RCC 7860 (cell line): ENCODE measurements at regions not wholly inside any gene's neighbourhood (a gene's known extent, or its start where the extent isn't known, plus 50 kb on each side); places are given as distances from the start of the nearest gene placed in this dataset.
A peak's percentile ranks its signal among the peaks of the same experiment; 100 is the strongest.
"Not testable (repeated sequence)": the region's sequence is repeated elsewhere in the genome, so short reads cannot be mapped to it uniquely, and the experiment has no call there.

Source experiments
- DNase-seq: peaks from one replicate; pipeline ENCODE4 v3.0.0-alpha.2; 2015; ENCODE audit warnings: low spot score
- FAIRE-seq: peaks from 2 replicates; lab custom pipeline; 2012; peaks lifted over from hg19 to GRCh38; lab: Jason Lieb, UNC

DNA sequence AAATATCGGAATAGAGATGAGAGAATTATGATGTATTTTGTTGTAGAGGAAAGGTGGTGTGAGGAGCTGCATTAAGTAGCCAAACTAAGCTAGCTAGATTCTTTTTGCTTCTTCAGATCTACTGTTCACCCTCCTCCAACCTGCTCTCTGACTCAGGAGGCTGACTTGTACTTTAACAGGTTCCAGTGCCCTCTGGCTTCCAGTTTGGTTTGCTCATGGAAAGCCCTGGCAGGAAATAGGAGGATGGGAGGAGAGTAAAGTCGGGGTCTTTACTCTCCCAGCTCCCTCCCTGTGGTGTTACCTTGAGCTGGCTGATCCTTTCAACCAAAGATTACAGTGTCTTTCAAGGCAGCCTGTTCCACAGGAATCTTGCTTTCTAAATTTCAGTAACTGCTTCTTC is 277.0 kb upstream of the EDA2R start:
- DNase-seq = no peak
- FAIRE-seq = no peak

- no peak for FAIRE-seq
- DNase-seq = peak; percentile 4
Measured at GRCh38 chrX:66914080-66914479, 275.2 kb upstream of the EDA2R start.

DNA sequence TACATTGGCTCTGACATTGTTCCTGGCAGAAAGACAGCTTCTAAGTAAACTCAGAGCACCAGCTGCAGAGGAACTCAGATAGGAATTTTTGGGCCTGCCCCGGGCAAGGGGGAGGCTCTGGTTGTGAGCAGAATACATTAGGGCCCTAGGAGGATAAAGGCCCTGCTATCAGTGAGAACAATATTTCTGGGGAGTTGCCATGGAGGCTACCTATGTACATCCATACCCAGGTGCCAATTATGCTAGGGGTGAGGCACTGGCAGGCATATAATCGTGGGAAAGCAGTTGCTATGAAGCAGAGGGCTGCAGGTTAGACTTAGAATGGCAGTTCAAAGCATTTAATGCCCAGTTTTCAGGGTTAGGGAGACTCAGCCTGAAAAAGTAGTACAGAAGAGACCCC is 273.5 kb upstream of the EDA2R start:
- DNase-seq (no peak), FAIRE-seq (no peak)

- FAIRE-seq (no peak), DNase-seq (no peak)
Measured at GRCh38 chrX:66902081-66902480, 263.2 kb upstream of the EDA2R start.

DNA sequence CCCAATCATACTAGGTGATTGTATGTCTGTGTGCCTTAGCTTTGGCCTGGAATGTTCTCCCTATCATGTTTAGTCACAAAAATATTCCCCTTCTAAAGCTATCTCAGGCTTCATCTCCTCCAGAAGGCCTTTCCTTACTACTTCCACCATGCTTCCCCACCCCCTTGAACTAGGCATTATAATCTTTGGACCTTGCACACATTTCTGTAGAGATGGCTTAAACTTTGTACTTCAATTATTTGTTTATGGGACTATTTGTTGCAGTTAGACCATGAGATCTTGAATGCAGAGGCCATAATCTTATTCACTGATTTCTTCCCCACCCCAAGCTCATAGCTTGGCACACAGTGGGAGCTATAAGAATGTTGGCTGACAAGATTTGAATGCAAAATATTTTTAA is 262.0 kb upstream of the EDA2R start:
- no peak for FAIRE-seq
- DNase-seq = no peak

DNA sequence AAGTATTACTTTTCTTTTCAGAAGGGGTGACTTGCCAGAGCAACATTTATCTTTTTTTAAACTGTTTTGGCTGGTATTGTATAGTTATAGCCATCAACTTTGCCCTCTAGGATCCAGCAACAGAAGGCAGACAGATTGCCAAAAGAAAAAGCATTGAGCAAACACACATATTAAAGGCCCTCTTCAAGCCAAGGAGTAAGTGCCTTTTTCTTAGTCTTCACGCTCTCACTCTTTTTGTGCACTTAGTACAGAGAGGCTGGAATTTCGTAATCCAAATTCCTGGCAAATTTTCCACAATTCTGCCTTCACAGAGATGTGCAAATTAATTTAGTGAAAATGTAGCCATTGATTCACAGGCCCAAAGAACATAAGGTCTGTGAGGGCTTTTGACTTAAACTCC is 253.1 kb upstream of the EDA2R start:
- FAIRE-seq = no peak

GRCh38 chrX:66889418-66889817 is 250.5 kb upstream of the EDA2R start:
- DNase-seq = no peak
- FAIRE-seq = no peak

More for the DNA sequence above, 253.1 kb upstream of the EDA2R start:
- DNase-seq = no peak

GRCh38 chrX:66882101-66882500 is 243.2 kb upstream of the EDA2R start:
- no peak for FAIRE-seq
- DNase-seq = no peak

- FAIRE-seq = no peak
Measured at GRCh38 chrX:66876776-66877175, 237.9 kb upstream of the EDA2R start.

DNA sequence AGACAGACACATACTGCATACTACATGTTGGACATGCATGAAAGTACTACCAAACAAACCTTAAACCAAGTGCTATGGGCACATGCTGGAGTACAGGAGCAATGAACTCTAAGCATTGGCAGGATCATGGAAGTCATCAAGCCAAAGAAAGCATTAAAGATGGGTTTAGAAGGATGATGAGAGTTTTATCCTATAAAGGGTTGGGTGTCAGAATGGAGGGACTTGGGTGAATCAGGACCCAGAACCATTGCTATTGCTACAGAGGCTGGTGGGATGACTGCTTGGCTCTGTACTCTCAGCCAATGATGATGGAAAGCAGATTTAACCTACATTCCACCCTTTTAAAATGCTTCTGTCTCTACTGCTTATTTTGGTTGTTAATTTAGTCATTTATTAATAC is 233.9 kb upstream of the EDA2R start:
- FAIRE-seq (no peak), DNase-seq (peak; percentile 10)

More at GRCh38 chrX:66876776-66877175, 237.9 kb upstream of the EDA2R start:
- DNase-seq = no peak

DNA sequence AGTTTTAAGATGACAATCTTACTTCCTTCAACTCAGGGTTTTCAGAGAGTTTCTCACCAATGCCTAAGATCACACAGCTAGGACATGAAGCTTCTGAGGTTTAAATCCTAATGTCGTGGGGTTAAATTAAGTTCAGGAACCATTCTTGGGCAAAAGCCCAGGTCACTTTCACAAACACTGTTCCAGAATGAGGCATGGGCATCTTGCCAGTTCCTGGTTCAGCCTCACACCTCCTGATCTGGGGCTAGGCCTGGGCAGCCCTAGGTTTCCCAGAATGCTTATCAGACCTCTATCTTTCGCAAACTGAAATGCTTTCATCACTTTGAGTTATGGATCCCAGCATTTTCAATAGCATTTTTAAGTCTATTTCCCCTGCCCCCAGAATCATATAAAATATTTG is 224.8 kb upstream of the EDA2R start:
- no peak for DNase-seq

DNA sequence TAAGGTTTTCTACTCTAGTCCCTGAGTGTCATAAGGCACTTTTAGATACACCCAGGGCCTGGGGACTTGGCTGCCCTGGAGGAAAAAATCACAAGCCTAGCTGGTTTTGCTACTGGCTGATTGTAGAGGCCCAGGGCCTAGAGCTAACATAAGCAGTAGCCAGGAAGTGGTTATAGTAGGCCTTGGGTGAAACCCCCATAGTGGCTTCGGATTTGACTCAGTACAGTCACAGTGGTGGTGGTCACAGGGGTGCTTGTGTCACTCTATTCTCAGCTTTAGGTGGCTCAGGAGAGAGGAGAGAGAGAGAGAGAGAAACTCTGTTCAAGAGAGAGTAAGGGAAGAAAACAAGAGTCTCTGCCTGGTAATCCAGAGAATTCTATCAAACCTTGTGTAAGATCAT is 194.5 kb upstream of the EDA2R start:
- DNase-seq (no peak), FAIRE-seq (no peak)

More for the DNA sequence above, 224.8 kb upstream of the EDA2R start:
- no peak for FAIRE-seq

- no peak for DNase-seq
- FAIRE-seq = no peak
Measured at GRCh38 chrX:66815227-66815626, 176.3 kb upstream of the EDA2R start.

GRCh38 chrX:66794514-66794913 is 155.6 kb upstream of the EDA2R start:
- DNase-seq, FAIRE-seq: not testable (repeated sequence)

DNA sequence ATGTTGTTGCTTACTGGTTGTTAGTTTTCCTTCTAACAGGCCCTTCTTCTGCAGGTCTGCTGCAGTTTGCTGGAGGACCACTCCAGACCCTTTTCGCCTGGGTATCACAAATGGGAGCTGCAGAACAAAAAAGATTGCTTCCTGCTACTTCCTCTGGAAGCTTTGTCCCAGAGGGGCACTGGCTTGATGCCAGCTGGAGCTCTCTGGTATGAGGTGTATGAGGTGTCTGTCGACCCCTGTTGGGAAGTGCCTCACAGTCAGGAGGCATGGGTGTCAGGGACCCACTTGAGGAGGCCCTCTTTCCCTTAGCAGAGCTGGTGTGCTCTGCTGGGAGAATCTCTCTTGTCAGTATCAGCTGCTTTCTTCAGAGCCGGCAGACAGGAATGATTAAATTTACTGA is 127.4 kb upstream of the EDA2R start:
- no peak for FAIRE-seq
- DNase-seq = no peak

GRCh38 chrX:66760651-66761050 is 121.8 kb upstream of the EDA2R start:
- no peak for FAIRE-seq

GRCh38 chrX:66756717-66757116 is 117.8 kb upstream of the EDA2R start:
- no peak for FAIRE-seq
- no peak for DNase-seq

More at GRCh38 chrX:66760651-66761050, 121.8 kb upstream of the EDA2R start:
- DNase-seq = no peak

GRCh38 chrX:66751136-66751782 is 112.4 kb upstream of the EDA2R start:
- no peak for FAIRE-seq
- DNase-seq = no peak

DNA sequence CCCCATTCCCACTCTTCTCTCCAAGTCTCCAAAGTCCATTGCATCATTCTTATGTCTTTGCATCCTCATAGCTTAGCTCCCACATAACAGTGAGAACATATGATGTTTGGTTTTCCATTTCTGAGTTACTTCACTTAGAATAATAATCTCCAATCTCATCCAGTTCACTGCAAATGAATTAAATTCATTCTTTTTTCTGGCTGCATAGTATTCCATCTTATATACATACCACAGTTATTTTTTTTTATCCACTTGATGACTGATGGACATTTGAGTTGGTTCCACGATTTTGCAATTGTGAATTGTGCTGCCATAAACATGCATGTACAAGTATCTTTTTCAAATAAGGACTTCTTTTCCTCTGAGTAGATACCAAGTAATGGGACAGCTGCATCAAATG is 105.6 kb upstream of the EDA2R start:
- not testable (repeated sequence) for FAIRE-seq, DNase-seq

GRCh38 chrX:66731398-66731797 is 92.5 kb upstream of the EDA2R start:
- DNase-seq = peak; percentile 28
- no peak for FAIRE-seq

DNA sequence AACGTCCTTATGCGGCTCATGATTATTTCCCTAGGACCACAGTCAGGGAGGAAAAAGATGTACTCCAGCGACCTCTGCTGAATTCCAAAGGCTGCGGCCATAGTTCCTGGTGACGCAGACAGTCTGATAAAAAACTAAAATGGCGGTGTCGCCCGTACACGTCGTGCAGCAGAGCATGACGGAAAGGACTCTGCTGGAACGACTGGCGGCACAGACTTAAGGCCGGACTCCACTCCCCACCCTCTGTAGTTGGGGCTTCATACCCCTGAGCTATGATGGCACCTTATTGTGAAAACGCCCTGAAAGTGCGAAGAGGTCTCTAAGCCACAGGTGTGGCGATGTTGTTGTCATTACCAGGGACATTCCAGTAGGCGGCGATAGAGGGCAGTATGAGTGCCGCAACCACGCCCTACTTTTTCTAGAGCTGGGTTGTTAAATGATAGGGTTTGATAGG is 90.0 kb upstream of the EDA2R start:
- DNase-seq = peak; percentile 41
- FAIRE-seq = peak; percentile 64

DNA sequence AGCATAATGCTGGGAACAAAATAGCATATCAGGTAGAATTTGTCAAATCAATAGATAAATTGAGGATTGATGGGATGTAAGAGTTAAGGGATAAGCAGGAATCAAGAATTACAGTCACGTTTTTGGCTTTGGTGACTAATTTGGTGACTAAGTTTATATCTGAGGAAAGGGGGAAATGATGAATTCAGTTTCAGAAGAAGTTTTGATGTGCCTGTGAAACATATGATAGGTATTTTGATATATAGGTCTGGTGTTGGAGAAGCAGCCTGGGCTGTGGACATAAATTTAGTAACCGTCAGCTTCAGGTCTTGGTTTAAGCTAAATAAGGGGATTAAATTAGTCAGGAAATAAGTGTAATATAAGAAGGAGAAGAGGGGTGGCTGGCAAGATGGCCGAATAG is 79.0 kb upstream of the EDA2R start:
- no peak for FAIRE-seq

More for the DNA sequence above, 79.0 kb upstream of the EDA2R start:
- no peak for DNase-seq
